ENCODE measurements at regions not wholly inside any gene's neighbourhood (a gene's known extent, or its start where the extent isn't known, plus 50 kb on each side); places are given as distances from the start of the nearest gene placed in this dataset.

GRCh38 chr20:53738039-53738944 lies 144.7 kb upstream of the ZNF217 start:
- Histone ChIP-seq H3K27ac (no peak overlapping the region), H3K9me3 (no peaks in the 10 kb centered on the region), H3K27me3 (no peaks in the 10 kb centered on the region), H3K4me3 (no peak overlapping the region), H3K4me1 (ENCODE audit: insufficient read depth) (no peaks in the 10 kb centered on the region), H3K36me3 (no peaks in the 10 kb centered on the region)
- intact Hi-C loops (cut with DNase I): no loop called here
- no peak for TF ChIP-seq CTCF (IDR thresholded peaks at IDR 0.05)
- TF ChIP-seq POLR2A (IDR thresholded peaks at IDR 0.05): no peak
- no peak for TF ChIP-seq EP300 (IDR thresholded peaks at IDR 0.05)
- peak; percentile 22 to 44 (median 28) for DNase-seq
- WGBS, 3 donors: 40 to 54% (median 45%) methylated on average over 26 of the region's 26 CpGs

GRCh38 chr20:53737396-53738038 lies 143.9 kb upstream of the ZNF217 start:
- Histone ChIP-seq H3K4me1 (ENCODE audit: insufficient read depth) (no peaks in the 10 kb centered on the region), H3K36me3 (no peaks in the 10 kb centered on the region), H3K4me3 (no peak overlapping the region), H3K27me3 (no peaks in the 10 kb centered on the region), H3K27ac (no peak overlapping the region), H3K9me3 (no peaks in the 10 kb centered on the region)
- WGBS, 3 donors: 28 to 41% (median 36%) methylated on average over 8 of the region's 8 CpGs
- intact Hi-C loops (cut with DNase I): no loop called here
- TF ChIP-seq CTCF (IDR thresholded peaks at IDR 0.05) (no peak), EP300 (IDR thresholded peaks at IDR 0.05) (no peak), POLR2A (IDR thresholded peaks at IDR 0.05) (no peak)
- no peak for DNase-seq

- H3K27ac ChIP-seq: no peak overlapping the region
Observed at GRCh38 chr20:53736757-53737395, 143.2 kb upstream of the ZNF217 start.

More at GRCh38 chr20:53736757-53737395, 143.2 kb upstream of the ZNF217 start:
- no peaks in the 10 kb centered on the region for H3K9me3 ChIP-seq
- H3K27me3 ChIP-seq: no peaks in the 10 kb centered on the region
- intact Hi-C loops (cut with DNase I): no loop called here
- TF ChIP-seq EP300 (IDR thresholded peaks at IDR 0.05) (no peak), POLR2A (IDR thresholded peaks at IDR 0.05) (no peak), CTCF (IDR thresholded peaks at IDR 0.05) (no peak)
- WGBS, 3 donors: 23 to 26% (median 25%) methylated on average over 6 of the region's 6 CpGs
- no peaks in the 10 kb centered on the region for H3K4me1 ChIP-seq (ENCODE audit: insufficient read depth)
- H3K4me3 ChIP-seq: no peak overlapping the region
- no peaks in the 10 kb centered on the region for H3K36me3 ChIP-seq
- DNase-seq: no peak
